IPS-15b (cell line): ENCODE measurements at regions not wholly inside any gene's neighbourhood (a gene's known extent, or its start where the extent isn't known, plus 50 kb on each side); places are given as distances from the start of the nearest gene placed in this dataset.

ENCODE experiments used
- H3K27me3 ChIP-seq: one replicate; pipeline ENCODE4 v1.6.1; 2013; ENCODE audit warnings: low read length; ENCODE audit not compliant: control insufficient read depth, insufficient read depth
- H3K36me3 ChIP-seq: one replicate; pipeline ENCODE4 v1.6.1; 2013; ENCODE audit warnings: low read length; ENCODE audit not compliant: control insufficient read depth, insufficient read depth
- H3K4me1 ChIP-seq: one replicate; pipeline ENCODE4 v1.6.1; 2013; ENCODE audit warnings: mild to moderate bottlenecking, low read length; ENCODE audit not compliant: control insufficient read depth, insufficient read depth
- H3K4me3 ChIP-seq: one replicate; pipeline ENCODE4 v1.5.1; 2013; ENCODE audit warnings: low read depth, low read length
- H3K9ac ChIP-seq: one replicate; pipeline ENCODE4 v1.6.1; 2013; ENCODE audit warnings: low read depth, mild to moderate bottlenecking, low read length
- H3K9me3 ChIP-seq: one replicate; pipeline ENCODE4 v1.6.1; 2013; ENCODE audit warnings: mild to moderate bottlenecking, low read length; ENCODE audit not compliant: control insufficient read depth, insufficient read depth

DNA sequence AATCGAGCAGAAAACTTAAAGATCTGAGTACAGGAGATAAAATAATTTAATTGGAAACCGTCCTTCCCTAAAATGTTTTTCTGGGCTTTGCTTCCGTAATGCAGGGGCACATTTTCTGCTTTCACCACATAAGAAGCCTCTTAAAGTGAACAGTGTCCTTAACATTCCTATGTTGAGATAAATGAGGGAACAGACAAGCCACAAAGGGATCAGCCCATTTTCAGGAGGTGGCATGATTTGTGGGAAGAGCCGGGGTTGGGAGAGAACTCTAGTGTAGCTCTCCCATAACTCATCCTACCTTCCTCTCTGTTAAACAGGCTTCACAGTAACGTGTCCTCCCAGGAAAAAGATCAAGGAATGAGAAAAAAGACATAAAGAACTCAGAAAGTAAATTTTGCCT lies 56.9 kb upstream of the ACVR1C start:
- Histone ChIP-seq H3K9ac (no peak overlapping the region), H3K27me3 (peaks cover 96% of the 10 kb centered on the region), H3K4me1 (no peaks in the 10 kb centered on the region), H3K9me3 (no peaks in the 10 kb centered on the region), H3K36me3 (no peaks in the 10 kb centered on the region), H3K4me3 (no peak overlapping the region)

DNA sequence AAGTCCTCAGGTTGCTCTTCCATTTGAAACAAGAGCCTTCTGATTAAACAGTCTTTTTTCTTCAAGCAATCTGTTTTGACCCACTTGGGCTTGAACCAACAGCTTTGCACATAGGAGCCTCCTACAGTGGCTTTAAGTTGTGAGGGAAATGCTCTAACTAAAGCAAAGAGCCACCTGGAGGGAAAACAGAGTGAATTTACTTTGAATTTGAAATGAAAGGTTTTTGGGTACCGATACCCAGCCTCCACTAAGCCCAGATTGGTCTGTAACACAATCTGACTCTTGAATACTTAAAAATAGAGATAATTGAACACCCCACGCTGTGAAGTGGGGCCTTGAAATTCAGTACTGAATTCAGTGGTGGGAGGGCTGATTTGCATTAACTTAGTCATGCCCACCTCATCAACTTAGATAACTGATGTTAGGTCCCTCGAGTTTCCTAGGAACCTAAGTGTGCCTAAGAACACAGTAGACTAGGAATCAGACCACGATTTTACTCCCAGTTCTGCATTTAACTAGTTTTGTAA lies 56.3 kb upstream of the ACVR1C start:
- Histone ChIP-seq H3K36me3 (no peaks in the 10 kb centered on the region), H3K9ac (no peak overlapping the region), H3K4me3 (no peak overlapping the region), H3K27me3 (peaks cover 96% of the 10 kb centered on the region), H3K4me1 (no peaks in the 10 kb centered on the region), H3K9me3 (no peaks in the 10 kb centered on the region)
